H9 (cell line): ENCODE measurements at regions not wholly inside any gene's neighbourhood (a gene's known extent, or its start where the extent isn't known, plus 50 kb on each side); places are given as distances from the start of the nearest gene placed in this dataset.

ENCODE experiments used
- DNase-seq: peaks from one replicate; pipeline ENCODE4 v3.0.0-alpha.2; 2017
- H2AFZ ChIP-seq: one replicate; pipeline ENCODE4 v1.6.1; 2013; ENCODE audit warnings: mild to moderate bottlenecking, low read length, control low read depth, moderate library complexity
- H2AK5ac ChIP-seq: 2 replicates; pipeline ENCODE4 v1.6.1; 2013; ENCODE audit warnings: low read length, control low read depth, mixed read lengths; ENCODE audit not compliant: insufficient read length
- H2BK120ac ChIP-seq: one replicate; pipeline ENCODE4 v1.6.1; 2013; ENCODE audit warnings: low read depth, mild to moderate bottlenecking, low read length, control low read depth, inconsistent platforms; ENCODE audit not compliant: poor library complexity, severe bottlenecking
- H2BK12ac ChIP-seq: 2 replicates; pipeline ENCODE4 v1.6.1; 2013; ENCODE audit warnings: low read length, control low read depth, mixed read lengths, low read depth; ENCODE audit not compliant: insufficient read length
- H2BK15ac ChIP-seq: 2 replicates; pipeline ENCODE4 v1.6.1; 2013; ENCODE audit warnings: low read depth, low read length, control low read depth
- H2BK20ac ChIP-seq: one replicate; pipeline ENCODE4 v1.6.1; 2013; ENCODE audit warnings: low read depth, mild to moderate bottlenecking, low read length, control low read depth, inconsistent platforms; ENCODE audit not compliant: poor library complexity, severe bottlenecking
- H2BK5ac ChIP-seq: 2 replicates; pipeline ENCODE4 v1.6.1; 2013; ENCODE audit warnings: low read length, control low read depth, mixed read lengths; ENCODE audit not compliant: insufficient read length
- H3K14ac ChIP-seq: 2 replicates; pipeline ENCODE4 v1.6.1; 2013; ENCODE audit warnings: low read length, control low read depth; ENCODE audit not compliant: insufficient read depth
- H3K18ac ChIP-seq: 2 replicates; pipeline ENCODE4 v1.6.1; 2013; ENCODE audit warnings: low read depth, mild to moderate bottlenecking, mixed read lengths, low read length, control low read depth; ENCODE audit not compliant: insufficient read length
- H3K23ac ChIP-seq: 2 replicates; pipeline ENCODE4 v1.6.1; 2013; ENCODE audit warnings: low read length, control low read depth, mixed read lengths, low read depth; ENCODE audit not compliant: insufficient read length
- H3K23me2 ChIP-seq: 2 replicates; pipeline ENCODE4 v1.6.1; 2013; ENCODE audit warnings: low read depth, mild to moderate bottlenecking, mixed read lengths, low read length, control low read depth; ENCODE audit not compliant: insufficient read length, poor library complexity, severe bottlenecking
- H3K27ac ChIP-seq: 2 replicates; pipeline ENCODE4 v1.5.1; 2013; ENCODE audit warnings: low read length, control low read depth, mixed read lengths, low read depth; ENCODE audit not compliant: insufficient read length
- H3K27me3 ChIP-seq: 2 replicates; pipeline ENCODE4 v1.6.1; 2013; ENCODE audit warnings: low read length, control low read depth, inconsistent platforms; ENCODE audit not compliant: insufficient read depth
- H3K4ac ChIP-seq: 2 replicates; pipeline ENCODE4 v1.6.1; 2013; ENCODE audit warnings: low read depth, mild to moderate bottlenecking, control low read depth, inconsistent platforms, low read length, moderate library complexity
- H3K4me1 ChIP-seq: 2 replicates; pipeline ENCODE4 v1.6.1; 2013; ENCODE audit warnings: low read length, control low read depth, inconsistent platforms; ENCODE audit not compliant: insufficient read depth
- H3K4me2 ChIP-seq: 2 replicates; pipeline ENCODE4 v1.6.1; 2013; ENCODE audit warnings: low read length, control low read depth, mixed read lengths; ENCODE audit not compliant: insufficient read length, insufficient read depth
- H3K56ac ChIP-seq: 2 replicates; pipeline ENCODE4 v1.6.1; 2013; ENCODE audit warnings: low read depth, mild to moderate bottlenecking, mixed read lengths, low read length, control low read depth; ENCODE audit not compliant: insufficient read length
- H3K79me1 ChIP-seq: 2 replicates; pipeline ENCODE4 v1.6.1; 2013; ENCODE audit warnings: low read depth, mild to moderate bottlenecking, moderate library complexity, low read length, control low read depth, inconsistent platforms; ENCODE audit not compliant: insufficient read depth, poor library complexity, severe bottlenecking
- H3K79me2 ChIP-seq: 2 replicates; pipeline ENCODE4 v1.6.1; 2013; ENCODE audit warnings: low read length, control low read depth, inconsistent platforms; ENCODE audit not compliant: insufficient read depth
- H3K9ac ChIP-seq: 2 replicates; pipeline ENCODE4 v1.6.1; 2013; ENCODE audit warnings: low read length, control low read depth, mixed read lengths; ENCODE audit not compliant: insufficient read length; ENCODE audit errors: extremely low read depth
- H3K9me3 ChIP-seq: one replicate; pipeline ENCODE4 v1.6.1; 2013; ENCODE audit warnings: low read depth, low read length, inconsistent platforms; ENCODE audit not compliant: control insufficient read depth
- H3T11ph ChIP-seq: one replicate; pipeline ENCODE4 v1.6.1; 2013; ENCODE audit warnings: mild to moderate bottlenecking, low read length, control low read depth, inconsistent platforms
- H4K20me1 ChIP-seq: one replicate; pipeline ENCODE4 v1.6.1; 2013; ENCODE audit not compliant: control insufficient read depth, insufficient read length, insufficient read depth
- H4K5ac ChIP-seq: 2 replicates; pipeline ENCODE4 v1.6.1; 2013; ENCODE audit warnings: low read depth, mild to moderate bottlenecking, mixed read lengths, low read length, control low read depth; ENCODE audit not compliant: insufficient read length
- H4K8ac ChIP-seq: replicated peaks from 2 replicates; pipeline ENCODE4 v1.6.1; 2013; ENCODE audit warnings: low read length, control low read depth, mixed read lengths, low read depth; ENCODE audit not compliant: insufficient read length
- H4K91ac ChIP-seq: 2 replicates; pipeline ENCODE4 v1.6.1; 2013; ENCODE audit warnings: low read depth, mild to moderate bottlenecking, moderate library complexity, mixed read lengths, low read length, control low read depth; ENCODE audit not compliant: insufficient read length
- H3K27ac Mint-ChIP-seq, 3 experiments: 2 replicates in 2 of 3; 3 replicates in 1 of 3; pipeline ENCODE4 v1.8.0; 2020 to 2021; ENCODE audit warnings: mixed read lengths in 3 of 3, mild to moderate bottlenecking in 1 of 3, moderate library complexity in 1 of 3
- H3K27me3 Mint-ChIP-seq: 2 replicates; pipeline ENCODE4 v1.8.0; 2021; ENCODE audit warnings: low read depth, mild to moderate bottlenecking, moderate library complexity, mixed read lengths
- H3K36me3 Mint-ChIP-seq, 3 experiments: 2 replicates in 2 of 3; 3 replicates in 1 of 3; pipeline ENCODE4 v1.8.0; 2020 to 2021; ENCODE audit warnings: low read depth in 3 of 3, mixed read lengths in 3 of 3; ENCODE audit not compliant: insufficient read depth in 1 of 3
- H3K4me1 Mint-ChIP-seq, 2 experiments: 2 replicates each; pipeline ENCODE4 v1.8.0; 2020; ENCODE audit warnings: mixed read lengths in 2 of 2
- H3K4me3 Mint-ChIP-seq, 2 experiments: 2 replicates in 1 of 2; 3 replicates in 1 of 2; pipeline ENCODE4 v1.8.0; 2020 to 2021; ENCODE audit warnings: mild to moderate bottlenecking in 2 of 2, mixed read lengths in 2 of 2, moderate library complexity in 1 of 2
- H3K9me3 Mint-ChIP-seq, 2 experiments: 2 replicates in 1 of 2; 3 replicates in 1 of 2; pipeline ENCODE4 v1.8.0; 2020; ENCODE audit warnings: mild to moderate bottlenecking in 2 of 2, mixed read lengths in 2 of 2, moderate library complexity in 1 of 2
- WGBS: extraction: QIAGEN DNeasy Blood & Tissue Kit; methylation state at CpG from one replicate; pipeline ENCODE4 v1.1.7; 2013; ENCODE audit warnings: missing lambda C conversion rate, low lambda C conversion rate, mixed read lengths; ENCODE audit not compliant: insufficient read length; ENCODE audit errors: extremely low coverage; 5-methylcytosine and 5-hydroxymethylcytosine counted together
- TF ChIP-seq, protein P1 (sequence below): fragments of 200-600 bp; sonication (generic); conservative IDR thresholded peaks from 3 replicates; pipeline ENCODE4 v1.8.0; 2021; ENCODE audit warnings: antibody characterized with exemption, mild to moderate bottlenecking

GRCh38 chr3:140758791-140759444 is 81.1 kb downstream of the TRIM42 start:
- no peaks in the 10 kb centered on the region for H3K9me3 Mint-ChIP-seq
- TF ChIP-seq, protein P1, sequence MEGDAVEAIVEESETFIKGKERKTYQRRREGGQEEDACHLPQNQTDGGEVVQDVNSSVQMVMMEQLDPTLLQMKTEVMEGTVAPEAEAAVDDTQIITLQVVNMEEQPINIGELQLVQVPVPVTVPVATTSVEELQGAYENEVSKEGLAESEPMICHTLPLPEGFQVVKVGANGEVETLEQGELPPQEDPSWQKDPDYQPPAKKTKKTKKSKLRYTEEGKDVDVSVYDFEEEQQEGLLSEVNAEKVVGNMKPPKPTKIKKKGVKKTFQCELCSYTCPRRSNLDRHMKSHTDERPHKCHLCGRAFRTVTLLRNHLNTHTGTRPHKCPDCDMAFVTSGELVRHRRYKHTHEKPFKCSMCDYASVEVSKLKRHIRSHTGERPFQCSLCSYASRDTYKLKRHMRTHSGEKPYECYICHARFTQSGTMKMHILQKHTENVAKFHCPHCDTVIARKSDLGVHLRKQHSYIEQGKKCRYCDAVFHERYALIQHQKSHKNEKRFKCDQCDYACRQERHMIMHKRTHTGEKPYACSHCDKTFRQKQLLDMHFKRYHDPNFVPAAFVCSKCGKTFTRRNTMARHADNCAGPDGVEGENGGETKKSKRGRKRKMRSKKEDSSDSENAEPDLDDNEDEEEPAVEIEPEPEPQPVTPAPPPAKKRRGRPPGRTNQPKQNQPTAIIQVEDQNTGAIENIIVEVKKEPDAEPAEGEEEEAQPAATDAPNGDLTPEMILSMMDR: no peak

More at GRCh38 chr3:140758791-140759444, 81.1 kb downstream of the TRIM42 start:
- no peak overlapping the region for H2AFZ ChIP-seq
- H4K5ac ChIP-seq: no peak overlapping the region
- no peak overlapping the region for H3K4ac ChIP-seq
- Mint-ChIP-seq H3K27ac (no peak overlapping the region), H3K4me3 (no peak overlapping the region), H3K27me3 (peaks cover 2% of the 10 kb centered on the region; the same call in 1 of the 2 replicates), H3K4me1 (peaks cover 13 to 16% of the 10 kb centered on the region in 2 experiments), H3K36me3 (no peaks in the 10 kb centered on the region)
- no peak overlapping the region for H3T11ph ChIP-seq
- no peaks in the 10 kb centered on the region for H3K4me1 ChIP-seq
- H2BK5ac ChIP-seq: no peak overlapping the region
- H3K27me3 ChIP-seq: no peaks in the 10 kb centered on the region
- no peak overlapping the region for H3K56ac ChIP-seq
- no peak overlapping the region for H4K8ac ChIP-seq
- H3K18ac ChIP-seq: no peak overlapping the region
- no peaks in the 10 kb centered on the region for H3K9me3 ChIP-seq
- no peak overlapping the region for H3K23ac ChIP-seq
- H3K79me2 ChIP-seq: no peaks in the 10 kb centered on the region
- H3K79me1 ChIP-seq: no peaks in the 10 kb centered on the region
- H4K20me1 ChIP-seq: no peaks in the 10 kb centered on the region
- DNase-seq: no peak
- H3K14ac ChIP-seq: no peak overlapping the region
- no peak overlapping the region for H2AK5ac ChIP-seq
- H3K9ac ChIP-seq: no peak overlapping the region
- no peak overlapping the region for H4K91ac ChIP-seq
- no peak overlapping the region for H2BK12ac ChIP-seq
- no peak overlapping the region for H2BK120ac ChIP-seq
- WGBS: no CpG with 5 or more reads among the region's 7 CpGs
- H2BK15ac ChIP-seq: no peak overlapping the region
- H3K23me2 ChIP-seq: no peaks in the 10 kb centered on the region
- H3K27ac ChIP-seq: no peak overlapping the region
- H2BK20ac ChIP-seq: no peak overlapping the region
- H3K4me2 ChIP-seq: no peak overlapping the region
